ENCODE measurements at regions not wholly inside any gene's neighbourhood (a gene's known extent, or its start where the extent isn't known, plus 50 kb on each side); places are given as distances from the start of the nearest gene placed in this dataset.

DNA sequence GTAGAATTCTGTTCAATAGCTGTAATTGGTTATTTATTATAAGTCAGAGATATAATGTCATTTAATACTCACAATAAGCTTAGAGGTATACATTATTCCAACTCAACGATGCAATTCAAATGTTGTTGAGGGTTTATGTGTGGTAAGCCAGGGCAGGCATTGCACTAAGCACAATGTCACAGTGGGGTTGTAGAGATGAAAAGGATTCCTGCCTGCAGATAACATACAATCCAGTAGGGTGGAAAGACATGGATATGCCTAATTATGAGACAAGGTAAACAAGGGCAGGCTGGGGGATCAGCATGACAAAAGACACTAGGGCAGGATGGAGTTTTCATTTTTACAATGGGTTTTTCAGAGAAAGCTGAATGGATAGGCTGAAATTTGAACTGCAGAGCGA, 98.7 kb upstream of the PALM2AKAP2 start:
- TF ChIP-seq, protein P1, sequence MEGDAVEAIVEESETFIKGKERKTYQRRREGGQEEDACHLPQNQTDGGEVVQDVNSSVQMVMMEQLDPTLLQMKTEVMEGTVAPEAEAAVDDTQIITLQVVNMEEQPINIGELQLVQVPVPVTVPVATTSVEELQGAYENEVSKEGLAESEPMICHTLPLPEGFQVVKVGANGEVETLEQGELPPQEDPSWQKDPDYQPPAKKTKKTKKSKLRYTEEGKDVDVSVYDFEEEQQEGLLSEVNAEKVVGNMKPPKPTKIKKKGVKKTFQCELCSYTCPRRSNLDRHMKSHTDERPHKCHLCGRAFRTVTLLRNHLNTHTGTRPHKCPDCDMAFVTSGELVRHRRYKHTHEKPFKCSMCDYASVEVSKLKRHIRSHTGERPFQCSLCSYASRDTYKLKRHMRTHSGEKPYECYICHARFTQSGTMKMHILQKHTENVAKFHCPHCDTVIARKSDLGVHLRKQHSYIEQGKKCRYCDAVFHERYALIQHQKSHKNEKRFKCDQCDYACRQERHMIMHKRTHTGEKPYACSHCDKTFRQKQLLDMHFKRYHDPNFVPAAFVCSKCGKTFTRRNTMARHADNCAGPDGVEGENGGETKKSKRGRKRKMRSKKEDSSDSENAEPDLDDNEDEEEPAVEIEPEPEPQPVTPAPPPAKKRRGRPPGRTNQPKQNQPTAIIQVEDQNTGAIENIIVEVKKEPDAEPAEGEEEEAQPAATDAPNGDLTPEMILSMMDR (IDR thresholded peaks at IDR 0.05; ENCODE audit: insufficient read depth, low read length, poor library complexity, severe bottlenecking): no peak
- Histone ChIP-seq H3K4me3 (replicated peaks; ENCODE audit: low read depth, low read length) (no peak overlapping the region), H3K36me3 (ENCODE audit: control insufficient read depth, insufficient read depth, low read length) (no peaks in the 10 kb centered on the region), H3K27me3 (replicated peaks; ENCODE audit: control insufficient read depth, insufficient read depth, low read length) (no peaks in the 10 kb centered on the region)
- DNase-seq (ENCODE audit: extremely low read depth, insufficient read length): no peak

DNA sequence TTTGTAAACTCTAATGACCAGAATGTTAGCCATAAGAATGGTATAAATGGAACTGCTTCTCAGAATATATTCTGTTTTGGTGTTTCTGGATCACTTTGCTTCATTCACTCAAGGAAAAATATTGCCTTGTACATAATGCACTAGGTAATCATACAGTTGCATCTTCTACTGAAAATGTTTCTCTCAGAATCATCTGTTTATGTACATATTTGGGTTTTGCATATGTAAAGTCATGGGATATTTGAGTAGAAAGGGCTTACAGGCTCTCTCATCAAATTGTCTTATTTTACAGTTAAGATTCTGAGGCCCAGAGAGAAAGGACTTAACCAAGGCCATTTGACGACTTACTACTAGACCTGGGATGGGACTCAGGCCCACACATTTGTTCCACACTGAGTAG, 97.8 kb upstream of the PALM2AKAP2 start:
- H3K36me3 ChIP-seq (ENCODE audit: control insufficient read depth, insufficient read depth, low read length): no peaks in the 10 kb centered on the region

DNA sequence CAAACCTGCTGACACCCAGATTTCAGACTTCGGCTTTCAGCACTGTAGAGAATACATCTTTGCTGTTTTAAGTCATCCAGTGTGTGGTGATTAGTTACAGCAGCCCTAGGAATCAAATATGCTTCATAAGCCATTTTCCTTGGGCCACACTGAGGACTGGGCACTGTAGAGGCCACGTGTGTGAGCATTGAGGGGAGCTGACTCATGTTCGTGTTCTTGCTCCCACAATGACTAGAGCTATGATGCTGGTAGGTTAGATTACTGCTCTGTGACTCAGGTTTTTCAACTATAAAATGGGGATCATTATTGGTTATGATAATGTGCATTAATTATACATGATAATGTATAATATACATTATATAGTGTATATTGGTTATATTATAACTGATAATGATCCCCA, 96.5 kb upstream of the PALM2AKAP2 start:
- Histone ChIP-seq H3K36me3 (ENCODE audit: control insufficient read depth, insufficient read depth, low read length) (no peaks in the 10 kb centered on the region), H3K27me3 (replicated peaks; ENCODE audit: control insufficient read depth, insufficient read depth, low read length) (no peaks in the 10 kb centered on the region), H3K4me3 (replicated peaks; ENCODE audit: low read depth, low read length) (no peak overlapping the region)
- DNase-seq (ENCODE audit: extremely low read depth, insufficient read length): no peak
- TF ChIP-seq, protein P1 (IDR thresholded peaks at IDR 0.05; ENCODE audit: insufficient read depth, low read length, poor library complexity, severe bottlenecking): no peak

More for the DNA sequence above, 97.8 kb upstream of the PALM2AKAP2 start:
- H3K27me3 ChIP-seq (replicated peaks; ENCODE audit: control insufficient read depth, insufficient read depth, low read length): no peaks in the 10 kb centered on the region
- no peak overlapping the region for H3K4me3 ChIP-seq (replicated peaks; ENCODE audit: low read depth, low read length)
- DNase-seq (ENCODE audit: extremely low read depth, insufficient read length): no peak
- TF ChIP-seq, protein P1 (IDR thresholded peaks at IDR 0.05; ENCODE audit: insufficient read depth, low read length, poor library complexity, severe bottlenecking): no peak

DNA sequence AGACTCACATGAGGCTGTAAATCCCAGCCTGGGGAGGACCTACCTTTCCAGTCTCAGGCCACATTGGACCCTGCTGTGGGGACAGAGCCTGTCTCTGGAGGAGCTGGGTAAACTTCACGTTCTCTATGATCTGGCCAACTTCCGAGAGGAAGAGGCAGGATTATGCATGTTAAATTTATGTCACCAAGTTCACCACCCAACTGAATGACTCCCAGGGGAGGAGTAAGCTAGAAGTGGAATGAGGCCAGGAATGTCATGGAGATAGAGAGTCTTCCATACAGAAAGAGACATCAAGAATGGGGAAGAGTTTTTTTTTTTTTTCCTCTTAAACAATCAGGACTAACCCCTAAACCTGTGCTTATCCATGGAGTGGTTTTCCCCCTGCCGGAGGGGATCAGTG, 90.3 kb upstream of the PALM2AKAP2 start:
- H3K27me3 ChIP-seq (replicated peaks; ENCODE audit: control insufficient read depth, insufficient read depth, low read length): no peaks in the 10 kb centered on the region
- H3K4me3 ChIP-seq (replicated peaks; ENCODE audit: low read depth, low read length): no peak overlapping the region
- no peaks in the 10 kb centered on the region for H3K36me3 ChIP-seq (ENCODE audit: control insufficient read depth, insufficient read depth, low read length)
- TF ChIP-seq, protein P1 (IDR thresholded peaks at IDR 0.05; ENCODE audit: insufficient read depth, low read length, poor library complexity, severe bottlenecking): no peak
- DNase-seq (ENCODE audit: extremely low read depth, insufficient read length): no peak

DNA sequence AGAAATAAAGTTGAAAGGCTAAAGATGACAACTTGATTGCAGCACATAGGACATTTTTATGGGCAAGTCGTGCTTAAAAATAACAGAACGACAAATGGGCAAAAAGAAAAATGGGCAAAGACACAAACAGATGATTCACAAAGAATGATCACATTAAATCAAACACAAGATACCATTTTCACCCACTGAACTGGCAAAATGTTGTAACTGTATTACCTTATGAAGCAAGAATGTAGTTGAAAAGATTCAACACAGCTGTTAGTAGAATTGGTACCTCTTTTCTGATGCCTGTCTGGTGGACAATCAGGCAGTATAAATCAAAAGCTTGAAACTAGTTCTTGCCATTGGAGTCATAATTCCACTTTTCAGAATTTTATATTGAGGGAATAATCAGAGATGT, 81.0 kb upstream of the PALM2AKAP2 start:
- DNase-seq (ENCODE audit: extremely low read depth, insufficient read length): no peak
- H3K4me3 ChIP-seq (replicated peaks; ENCODE audit: low read depth, low read length): no peak overlapping the region
- H3K36me3 ChIP-seq (ENCODE audit: control insufficient read depth, insufficient read depth, low read length): no peaks in the 10 kb centered on the region
- TF ChIP-seq, protein P1 (IDR thresholded peaks at IDR 0.05; ENCODE audit: insufficient read depth, low read length, poor library complexity, severe bottlenecking): no peak
- H3K27me3 ChIP-seq (replicated peaks; ENCODE audit: control insufficient read depth, insufficient read depth, low read length): no peaks in the 10 kb centered on the region

DNA sequence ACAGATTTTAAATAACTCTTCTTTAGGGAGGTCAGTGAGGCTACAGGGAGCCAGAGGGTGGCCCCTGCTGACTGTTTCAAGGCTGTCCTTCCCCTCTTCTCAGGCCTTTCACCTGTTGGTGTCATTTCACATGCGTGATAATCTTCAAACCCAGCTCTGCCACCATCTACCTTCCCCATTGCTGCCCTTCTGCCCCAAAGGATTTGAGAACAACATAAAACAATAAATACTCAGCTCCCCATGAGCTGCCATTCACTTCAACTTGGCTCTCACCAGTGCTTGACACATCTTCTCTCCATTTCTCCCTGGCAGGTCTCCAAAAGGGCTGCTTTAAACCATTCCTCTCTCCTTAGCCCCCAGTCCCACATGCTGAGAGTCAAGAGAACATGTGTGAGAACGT, 75.5 kb upstream of the PALM2AKAP2 start:
- H3K36me3 ChIP-seq (ENCODE audit: control insufficient read depth, insufficient read depth, low read length): no peaks in the 10 kb centered on the region
- no peak for DNase-seq (ENCODE audit: extremely low read depth, insufficient read length)
- TF ChIP-seq, protein P1 (IDR thresholded peaks at IDR 0.05; ENCODE audit: insufficient read depth, low read length, poor library complexity, severe bottlenecking): no peak
- H3K4me3 ChIP-seq (replicated peaks; ENCODE audit: low read depth, low read length): no peak overlapping the region
- no peaks in the 10 kb centered on the region; the same call in 1 of the 2 replicates for H3K27me3 ChIP-seq (replicated peaks; ENCODE audit: control insufficient read depth, insufficient read depth, low read length)
